LNCaP clone FGC (cell line): ENCODE measurements at regions not wholly inside any gene's neighbourhood (a gene's known extent, or its start where the extent isn't known, plus 50 kb on each side); places are given as distances from the start of the nearest gene placed in this dataset.
"Not testable (repeated sequence)": the region's sequence is repeated elsewhere in the genome, so short reads cannot be mapped to it uniquely, and the experiment has no call there.

ENCODE experiments used
- DNase-seq: peaks from one replicate; pipeline ENCODE4 v3.0.0-alpha.2; 2011; ENCODE audit warnings: low read depth
- H3K4me3 ChIP-seq: 2 replicates; pipeline ENCODE4 v1.5.1; 2011; ENCODE audit warnings: mild to moderate bottlenecking, low read depth, low read length, control low read depth
- CTCF ChIP-seq: IDR thresholded peaks from 2 replicates; pipeline ENCODE4 v1.5.1; 2012; ENCODE audit warnings: mild to moderate bottlenecking; ENCODE audit not compliant: control insufficient read depth, insufficient read depth; ENCODE audit errors: extremely low read depth

- H3K4me3 ChIP-seq, result no peak overlapping the region
Observed at GRCh38 chr9:115341426-115341825, 223.5 kb upstream of the TNC start.

GRCh38 chr9:115347776-115348175 is 229.8 kb upstream of the TNC start:
- not testable (repeated sequence) for H3K4me3 ChIP-seq, DNase-seq

More at GRCh38 chr9:115341426-115341825, 223.5 kb upstream of the TNC start:
- no peak for DNase-seq
- no peak for TF ChIP-seq CTCF

- not testable (repeated sequence) for H3K4me3 ChIP-seq, DNase-seq
Observed at GRCh38 chr9:115348936-115349335, 231.0 kb upstream of the TNC start.

GRCh38 chr9:115349542-115349941 is 231.6 kb upstream of the TNC start:
- no peak overlapping the region for H3K4me3 ChIP-seq
- DNase-seq, result no peak
- TF ChIP-seq CTCF, result no peak

GRCh38 chr9:115350548-115350947 is 232.6 kb upstream of the TNC start:
- H3K4me3 ChIP-seq, result no peak overlapping the region
- TF ChIP-seq CTCF, result no peak
- DNase-seq, result no peak

- DNase-seq, result no peak
- no peak for TF ChIP-seq CTCF
- no peak overlapping the region for H3K4me3 ChIP-seq
Observed at GRCh38 chr9:115353681-115354080, 235.7 kb upstream of the TNC start.

GRCh38 chr9:115357821-115358220 is 239.9 kb upstream of the TNC start:
- TF ChIP-seq CTCF, result no peak
- DNase-seq, result no peak
- no peak overlapping the region for H3K4me3 ChIP-seq

- no peak overlapping the region for H3K4me3 ChIP-seq
- no peak for TF ChIP-seq CTCF
- DNase-seq, result peak; percentile 2
Observed at GRCh38 chr9:115359017-115359780, 241.2 kb upstream of the TNC start.
